SK-N-SH (cell line): ENCODE measurements at regions not wholly inside any gene's neighbourhood (a gene's known extent, or its start where the extent isn't known, plus 50 kb on each side); places are given as distances from the start of the nearest gene placed in this dataset.

ENCODE experiments used
- CHD2 ChIP-seq: fragments of 150-350 bp; IDR thresholded peaks from 2 replicates; pipeline ENCODE4 v1.6.1; 2018; ENCODE audit warnings: low read length; ENCODE audit not compliant: partially characterized antibody
- NFIC ChIP-seq: IDR thresholded peaks from 2 replicates; pipeline ENCODE4 v1.4.0; 2012; ENCODE audit warnings: borderline replicate concordance
- POLR2AphosphoS5 ChIP-seq: IDR thresholded peaks from 2 replicates; pipeline ENCODE4 v1.6.1; 2012; ENCODE audit warnings: low read depth, low read length
- RAD21 ChIP-seq: IDR thresholded peaks from 2 replicates; pipeline ENCODE4 v1.6.1; 2012; ENCODE audit warnings: mild to moderate bottlenecking, low read length
- RFX5 ChIP-seq: IDR thresholded peaks from 2 replicates; pipeline ENCODE4 v1.6.1; 2012; ENCODE audit warnings: mild to moderate bottlenecking, improper control_type of control experiment, low read length
- TAF1 ChIP-seq: IDR thresholded peaks from 2 replicates; pipeline ENCODE4 v1.6.1; 2012; ENCODE audit warnings: low read depth, mild to moderate bottlenecking, low read length, moderate library complexity, borderline replicate concordance
- TF ChIP-seq, protein P1 (sequence below): fragments of 200-600 bp; sonication (generic); IDR thresholded peaks from 2 replicates; pipeline ENCODE4 v1.6.1; 2017; ENCODE audit warnings: antibody characterized with exemption, mild to moderate bottlenecking, moderate library complexity
- TF ChIP-seq, protein P2 (sequence below): IDR thresholded peaks from 2 replicates; pipeline ENCODE4 v1.4.0; 2012; ENCODE audit warnings: low read depth
- TF ChIP-seq, protein P3 (sequence below): IDR thresholded peaks from 2 replicates; pipeline ENCODE4 v1.4.0; 2012; ENCODE audit warnings: low read depth, borderline replicate concordance
- TF ChIP-seq, protein P4 (sequence below): fragments of 150-350 bp; IDR thresholded peaks from 2 replicates; pipeline ENCODE4 v1.6.1; 2017; ENCODE audit warnings: antibody characterized with exemption, low read length, low read depth, borderline replicate concordance

- TF ChIP-seq TAF1 (no peak), POLR2AphosphoS5 (no peak), RAD21 (no peak), NFIC (no peak), CHD2 (no peak), RFX5 (no peak)
- TF ChIP-seq, protein P1, sequence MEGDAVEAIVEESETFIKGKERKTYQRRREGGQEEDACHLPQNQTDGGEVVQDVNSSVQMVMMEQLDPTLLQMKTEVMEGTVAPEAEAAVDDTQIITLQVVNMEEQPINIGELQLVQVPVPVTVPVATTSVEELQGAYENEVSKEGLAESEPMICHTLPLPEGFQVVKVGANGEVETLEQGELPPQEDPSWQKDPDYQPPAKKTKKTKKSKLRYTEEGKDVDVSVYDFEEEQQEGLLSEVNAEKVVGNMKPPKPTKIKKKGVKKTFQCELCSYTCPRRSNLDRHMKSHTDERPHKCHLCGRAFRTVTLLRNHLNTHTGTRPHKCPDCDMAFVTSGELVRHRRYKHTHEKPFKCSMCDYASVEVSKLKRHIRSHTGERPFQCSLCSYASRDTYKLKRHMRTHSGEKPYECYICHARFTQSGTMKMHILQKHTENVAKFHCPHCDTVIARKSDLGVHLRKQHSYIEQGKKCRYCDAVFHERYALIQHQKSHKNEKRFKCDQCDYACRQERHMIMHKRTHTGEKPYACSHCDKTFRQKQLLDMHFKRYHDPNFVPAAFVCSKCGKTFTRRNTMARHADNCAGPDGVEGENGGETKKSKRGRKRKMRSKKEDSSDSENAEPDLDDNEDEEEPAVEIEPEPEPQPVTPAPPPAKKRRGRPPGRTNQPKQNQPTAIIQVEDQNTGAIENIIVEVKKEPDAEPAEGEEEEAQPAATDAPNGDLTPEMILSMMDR, result no peak
- TF ChIP-seq, protein P2, sequence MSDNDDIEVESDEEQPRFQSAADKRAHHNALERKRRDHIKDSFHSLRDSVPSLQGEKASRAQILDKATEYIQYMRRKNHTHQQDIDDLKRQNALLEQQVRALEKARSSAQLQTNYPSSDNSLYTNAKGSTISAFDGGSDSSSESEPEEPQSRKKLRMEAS, result no peak
- TF ChIP-seq, protein P3, sequence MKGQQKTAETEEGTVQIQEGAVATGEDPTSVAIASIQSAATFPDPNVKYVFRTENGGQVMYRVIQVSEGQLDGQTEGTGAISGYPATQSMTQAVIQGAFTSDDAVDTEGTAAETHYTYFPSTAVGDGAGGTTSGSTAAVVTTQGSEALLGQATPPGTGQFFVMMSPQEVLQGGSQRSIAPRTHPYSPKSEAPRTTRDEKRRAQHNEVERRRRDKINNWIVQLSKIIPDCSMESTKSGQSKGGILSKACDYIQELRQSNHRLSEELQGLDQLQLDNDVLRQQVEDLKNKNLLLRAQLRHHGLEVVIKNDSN, result no peak
- TF ChIP-seq, protein P4, sequence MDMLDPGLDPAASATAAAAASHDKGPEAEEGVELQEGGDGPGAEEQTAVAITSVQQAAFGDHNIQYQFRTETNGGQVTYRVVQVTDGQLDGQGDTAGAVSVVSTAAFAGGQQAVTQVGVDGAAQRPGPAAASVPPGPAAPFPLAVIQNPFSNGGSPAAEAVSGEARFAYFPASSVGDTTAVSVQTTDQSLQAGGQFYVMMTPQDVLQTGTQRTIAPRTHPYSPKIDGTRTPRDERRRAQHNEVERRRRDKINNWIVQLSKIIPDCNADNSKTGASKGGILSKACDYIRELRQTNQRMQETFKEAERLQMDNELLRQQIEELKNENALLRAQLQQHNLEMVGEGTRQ, result no peak
These were observed 105.8 kb downstream of the FAT4 start for GRCh38 chr4:125420526-125420925.
